Transverse colon (tissue), 4 donors: ENCODE measurements at regions not wholly inside any gene's neighbourhood (a gene's known extent, or its start where the extent isn't known, plus 50 kb on each side); places are given as distances from the start of the nearest gene placed in this dataset.

Source experiments
- DNase-seq: peaks from one replicate; pipeline ENCODE4 v3.0.0-alpha.2; 2019
- H3K27ac ChIP-seq, 4 donors: fragments of 200-600 bp; sonication (generic); 2 replicates each; pipeline ENCODE4 v1.5.1; 2016 to 2018; ENCODE audit warnings: inconsistent platforms in 4 of 4
- H3K27me3 ChIP-seq: fragments of 200-600 bp; sonication (generic); 2 replicates; pipeline ENCODE4 v1.5.1; 2017; ENCODE audit warnings: inconsistent platforms
- H3K36me3 ChIP-seq, 4 donors: fragments of 200-600 bp; sonication (generic); 2 replicates each; pipeline ENCODE4 v1.5.1; 2017 to 2019; ENCODE audit warnings: inconsistent platforms in 4 of 4
- H3K4me1 ChIP-seq, 4 donors: fragments of 200-600 bp; sonication (generic); 2 replicates each; pipeline ENCODE4 v1.5.1; 2017 to 2020; ENCODE audit warnings: inconsistent platforms in 4 of 4
- H3K4me3 ChIP-seq, 4 donors: fragments of 200-600 bp; sonication (generic); 1 replicate in 1 of 4; 2 replicates in 3 of 4; pipeline versions ENCODE4 v1.5.1 to v1.6.1; 2017 to 2019; ENCODE audit warnings: inconsistent platforms in 4 of 4
- H3K9me3 ChIP-seq, 2 donors: fragments of 200-600 bp; sonication (generic); 2 replicates each; pipeline ENCODE4 v1.5.1; 2017 to 2019; ENCODE audit warnings: inconsistent platforms in 2 of 2
- CTCF ChIP-seq, 5 experiments: fragments of 200-600 bp in 3 of 5; fragments of 450-650 bp in 2 of 5; sonication (generic) in 3 of 5; IDR thresholded peaks; 1 replicate in 2 of 5; 2 replicates in 3 of 5; pipeline ENCODE4 v1.5.1; 2016 to 2017; ENCODE audit warnings: antibody characterized with exemption in 5 of 5, inconsistent platforms in 3 of 5, mild to moderate bottlenecking in 2 of 5, moderate library complexity in 1 of 5
- EP300 ChIP-seq: sonication (generic); formaldehyde crosslinking; IDR thresholded peaks from one replicate; pipeline ENCODE4 v1.6.1; 2017; ENCODE audit warnings: antibody characterized with exemption, low read depth
- POLR2A ChIP-seq: fragments of 450-650 bp; IDR thresholded peaks from one replicate; pipeline ENCODE4 v1.6.1; 2016; ENCODE audit warnings: antibody characterized with exemption, mild to moderate bottlenecking, moderate library complexity
- POLR2AphosphoS5 ChIP-seq, 3 donors: sonication (generic); formaldehyde crosslinking; IDR thresholded peaks; one replicate each; pipeline ENCODE4 v1.6.1; 2016; ENCODE audit warnings: antibody characterized with exemption in 3 of 3
- WGBS, 2 donors: methylation state at CpG; one replicate each; pipeline ENCODE4 v1.1.5; 2018; ENCODE audit warnings: low coverage in 1 of 2; 5-methylcytosine and 5-hydroxymethylcytosine counted together
- in situ Hi-C, 4 donors: fragments of 200-750 bp; cut with MboI; loops; one replicate each; pipeline versions ENCODE4 v1.15.0 to v1.15.1; 2017; ENCODE audit warnings: low sequenced_read_pairs in 3 of 4, low pct_ligation_motif_present in 1 of 4, low pct_unique_long_range_greater_than_20kb in 1 of 4
- intact Hi-C: fragments of 100-400 bp; cut with DNase I; formaldehyde crosslinking; loops from one replicate; pipeline ENCODE4 v1.15.1; 2023; ENCODE audit warnings: low total_unique reads

GRCh38 chr2:145916799-145917198 is 1396.9 kb upstream of the ZEB2 start:
- no peak for DNase-seq
- no peak overlapping the region for H3K4me3 ChIP-seq
- no peaks in the 10 kb centered on the region for H3K27me3 ChIP-seq
- intact Hi-C loops (no loop called here), in situ Hi-C loops (no loop called here)
- TF ChIP-seq POLR2AphosphoS5 (IDR thresholded peaks at IDR 0.05) (no peak), POLR2A (no peak), CTCF (IDR thresholded peaks at IDR 0.05) (no peak), EP300 (no peak)
- no peaks in the 10 kb centered on the region for H3K9me3 ChIP-seq
- H3K36me3 ChIP-seq: no peaks in the 10 kb centered on the region
- H3K4me1 ChIP-seq: no peaks in the 10 kb centered on the region
- WGBS, 2 donors: 86 to 95% methylated on average over 5 of the region's 5 CpGs
- no peak overlapping the region for H3K27ac ChIP-seq

- WGBS, 2 donors: 40 to 56% methylated on average over 3 to 4 of the region's 4 CpGs
Measured at GRCh38 chr2:145914716-145915115, 1394.8 kb upstream of the ZEB2 start.

GRCh38 chr2:145910416-145910815 is 1390.5 kb upstream of the ZEB2 start:
- H3K4me3 ChIP-seq: no peak overlapping the region
- no peaks in the 10 kb centered on the region for H3K9me3 ChIP-seq
- H3K27ac ChIP-seq: no peak overlapping the region
- TF ChIP-seq POLR2AphosphoS5 (IDR thresholded peaks at IDR 0.05) (no peak), CTCF (IDR thresholded peaks at IDR 0.05) (no peak), POLR2A (no peak), EP300 (no peak)
- H3K36me3 ChIP-seq: no peaks in the 10 kb centered on the region
- intact Hi-C loops (no loop called here), in situ Hi-C loops (no loop called here)
- H3K27me3 ChIP-seq: no peaks in the 10 kb centered on the region
- DNase-seq: no peak
- no peaks in the 10 kb centered on the region for H3K4me1 ChIP-seq
- 57 to 76% methylated on average over 4 of the region's 4 CpGs for WGBS, 2 donors

More at GRCh38 chr2:145914716-145915115, 1394.8 kb upstream of the ZEB2 start:
- H3K4me1 ChIP-seq: no peaks in the 10 kb centered on the region
- no peak for DNase-seq
- intact Hi-C loops: no loop called here
- H3K9me3 ChIP-seq: no peaks in the 10 kb centered on the region
- no peaks in the 10 kb centered on the region for H3K36me3 ChIP-seq
- H3K27me3 ChIP-seq: no peaks in the 10 kb centered on the region
- TF ChIP-seq CTCF (IDR thresholded peaks at IDR 0.05): no peak
- in situ Hi-C loops: no loop called here
- H3K4me3 ChIP-seq: no peak overlapping the region
- no peak overlapping the region for H3K27ac ChIP-seq

GRCh38 chr2:145909766-145910165 is 1389.8 kb upstream of the ZEB2 start:
- DNase-seq: no peak
- no peaks in the 10 kb centered on the region for H3K36me3 ChIP-seq
- no peak overlapping the region for H3K27ac ChIP-seq
- in situ Hi-C loops (no loop called here), intact Hi-C loops (no loop called here)
- TF ChIP-seq EP300 (no peak), CTCF (IDR thresholded peaks at IDR 0.05) (no peak), POLR2A (no peak), POLR2AphosphoS5 (IDR thresholded peaks at IDR 0.05) (no peak)
- no peaks in the 10 kb centered on the region for H3K4me1 ChIP-seq
- no peak overlapping the region for H3K4me3 ChIP-seq
- no peaks in the 10 kb centered on the region for H3K9me3 ChIP-seq
- no peaks in the 10 kb centered on the region for H3K27me3 ChIP-seq
